Spleen (tissue), 11 donors: ENCODE measurements at regions not wholly inside any gene's neighbourhood (a gene's known extent, or its start where the extent isn't known, plus 50 kb on each side); places are given as distances from the start of the nearest gene placed in this dataset.
A peak's percentile ranks its signal among the peaks of the same experiment; 100 is the strongest.

Experiments used
- DNase-seq: peaks from one replicate; pipeline ENCODE4 v3.0.0-alpha.2; 2020
- H3K27ac ChIP-seq, 8 donors: fragments of 200-600 bp; sonication (generic) in 7 of 8; 1 replicate in 4 of 8; 2 replicates in 4 of 8; pipeline versions ENCODE4 v1.5.0 to v1.8.0; 2016 to 2021; ENCODE audit warnings: inconsistent platforms in 4 of 8, mild to moderate bottlenecking in 4 of 8, moderate library complexity in 1 of 8
- H3K27me3 ChIP-seq, 7 donors: fragments of 200-600 bp; sonication (generic) in 6 of 7; replicated peaks in 1 of 7; 1 replicate in 4 of 7; 2 replicates in 3 of 7; pipeline versions ENCODE4 v1.5.0 to v1.8.0; 2016 to 2021; ENCODE audit warnings: inconsistent platforms in 3 of 7, mild to moderate bottlenecking in 1 of 7
- H3K36me3 ChIP-seq, 6 donors: fragments of 200-600 bp; sonication (generic) in 5 of 6; 1 replicate in 4 of 6; 2 replicates in 2 of 6; pipeline versions ENCODE4 v1.5.0 to v1.8.0; 2016 to 2021; ENCODE audit warnings: inconsistent platforms in 2 of 6
- H3K4me1 ChIP-seq, 6 donors: fragments of 200-600 bp; sonication (generic) in 5 of 6; 1 replicate in 3 of 6; 2 replicates in 3 of 6; pipeline versions ENCODE4 v1.5.0 to v1.8.0; 2016 to 2021; ENCODE audit warnings: inconsistent platforms in 3 of 6
- H3K4me3 ChIP-seq, 8 donors: fragments of 200-600 bp; sonication (generic) in 7 of 8; 1 replicate in 4 of 8; 2 replicates in 4 of 8; pipeline versions ENCODE4 v1.5.0 to v1.8.0; 2016 to 2021; ENCODE audit warnings: inconsistent platforms in 4 of 8, mild to moderate bottlenecking in 4 of 8, moderate library complexity in 2 of 8
- H3K9me3 ChIP-seq, 8 donors: fragments of 200-600 bp; sonication (generic) in 7 of 8; 1 replicate in 4 of 8; 2 replicates in 4 of 8; pipeline versions ENCODE4 v1.5.0 to v1.8.0; 2016 to 2021; ENCODE audit warnings: inconsistent platforms in 4 of 8
- POLR2A ChIP-seq, 3 donors: fragments of 450-650 bp; IDR thresholded peaks; one replicate each; pipeline ENCODE4 v1.5.1; 2017; ENCODE audit warnings: antibody characterized with exemption in 3 of 3, mild to moderate bottlenecking in 1 of 3
- POLR2AphosphoS5 ChIP-seq, 3 donors: sonication (generic); formaldehyde crosslinking; IDR thresholded peaks; one replicate each; pipeline ENCODE4 v1.5.1; 2017; ENCODE audit warnings: antibody characterized with exemption in 3 of 3
- WGBS, 5 donors: extraction: QIAGEN DNeasy Blood & Tissue Kit in 3 of 5; methylation state at CpG; one replicate each; pipeline versions ENCODE4 v1.1.5 to v1.1.7; 2013 to 2018; 5-methylcytosine and 5-hydroxymethylcytosine counted together
- intact Hi-C: fragments of 100-400 bp; cut with DNase I; formaldehyde crosslinking; loops from one replicate; pipeline ENCODE4 v1.15.0; 2023; ENCODE audit warnings: low total_unique reads
- TF ChIP-seq, protein P1 (sequence below), 11 experiments: fragments of 200-600 bp in 7 of 11; fragments of 450-650 bp in 4 of 11; sonication (generic) in 4 of 11; IDR thresholded peaks in 8 of 11; conservative IDR thresholded peaks in 3 of 11; 1 replicate in 7 of 11; 2 replicates in 4 of 11; pipeline versions ENCODE4 v1.4.0 to v1.8.0; 2016 to 2021; ENCODE audit warnings: antibody characterized with exemption in 11 of 11, inconsistent platforms in 4 of 11, mild to moderate bottlenecking in 1 of 11
- donor health status: healthy with polysubstance abuse.
- donor health status: DM: no; HTN: no; CAD: no; lungs with moderate emphysema.
- donor health status: DM: no; HTN: no; CAD: no.
- donor health status: Bipolar disorder and iron deficiency.
- donor health status: healthy.
- donor health status: DM: no; HTN: no; CAD: no.
- donor health status: DM: yes; HTN: yes; CAD: no.

DNA sequence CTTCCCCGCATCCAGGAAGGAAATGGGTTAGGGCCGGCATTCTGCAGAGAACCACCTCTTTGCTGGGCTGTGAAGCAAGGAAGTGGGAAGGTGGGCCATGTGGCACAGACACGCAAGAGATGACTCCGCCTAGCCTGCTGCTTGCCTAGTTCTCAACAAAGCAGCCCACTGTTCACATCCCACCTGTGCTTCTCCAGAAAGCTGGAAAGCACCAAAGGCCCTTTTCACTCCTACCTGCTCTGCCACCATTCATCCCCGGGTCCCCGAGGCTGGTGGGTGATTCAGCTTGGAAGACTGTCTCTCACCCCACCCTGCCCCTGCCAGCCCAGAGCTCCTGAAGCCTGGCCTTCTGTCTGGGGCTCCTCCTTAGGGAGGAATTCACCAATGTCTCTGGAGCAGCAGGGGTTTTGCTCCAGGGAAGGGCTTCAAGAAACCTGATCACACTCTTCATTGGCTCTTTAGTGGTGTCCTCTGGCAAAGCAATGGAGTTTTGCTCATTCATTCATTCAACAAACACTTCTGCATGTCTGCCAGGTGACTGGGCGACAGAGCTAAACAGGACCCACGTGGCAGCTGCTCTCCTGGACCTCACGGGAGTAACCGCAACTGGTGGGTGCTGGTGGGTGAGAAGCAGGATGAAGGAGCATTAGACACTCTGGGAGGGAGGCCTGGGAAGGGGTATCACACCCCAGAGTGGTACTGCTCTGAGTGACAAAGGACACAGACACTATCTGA, 145.4 kb upstream of the TLE3 start:
- H3K4me3 ChIP-seq = no peak overlapping the region
- H3K27me3 ChIP-seq = peaks cover 0 to 33% (median 0%) of the 10 kb centered on the region in 7 donors
- no peak for TF ChIP-seq POLR2AphosphoS5 (IDR thresholded peaks at IDR 0.05)
- TF ChIP-seq, protein P1, sequence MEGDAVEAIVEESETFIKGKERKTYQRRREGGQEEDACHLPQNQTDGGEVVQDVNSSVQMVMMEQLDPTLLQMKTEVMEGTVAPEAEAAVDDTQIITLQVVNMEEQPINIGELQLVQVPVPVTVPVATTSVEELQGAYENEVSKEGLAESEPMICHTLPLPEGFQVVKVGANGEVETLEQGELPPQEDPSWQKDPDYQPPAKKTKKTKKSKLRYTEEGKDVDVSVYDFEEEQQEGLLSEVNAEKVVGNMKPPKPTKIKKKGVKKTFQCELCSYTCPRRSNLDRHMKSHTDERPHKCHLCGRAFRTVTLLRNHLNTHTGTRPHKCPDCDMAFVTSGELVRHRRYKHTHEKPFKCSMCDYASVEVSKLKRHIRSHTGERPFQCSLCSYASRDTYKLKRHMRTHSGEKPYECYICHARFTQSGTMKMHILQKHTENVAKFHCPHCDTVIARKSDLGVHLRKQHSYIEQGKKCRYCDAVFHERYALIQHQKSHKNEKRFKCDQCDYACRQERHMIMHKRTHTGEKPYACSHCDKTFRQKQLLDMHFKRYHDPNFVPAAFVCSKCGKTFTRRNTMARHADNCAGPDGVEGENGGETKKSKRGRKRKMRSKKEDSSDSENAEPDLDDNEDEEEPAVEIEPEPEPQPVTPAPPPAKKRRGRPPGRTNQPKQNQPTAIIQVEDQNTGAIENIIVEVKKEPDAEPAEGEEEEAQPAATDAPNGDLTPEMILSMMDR (IDR thresholded peaks at IDR 0.05 in 8 of 11, conservative IDR thresholded peaks at IDR 0.05 in 3 of 11) = no peak
- no peak for TF ChIP-seq POLR2A (IDR thresholded peaks at IDR 0.05)
- H3K4me1 ChIP-seq = peaks cover 0 to 68% (median 27%) of the 10 kb centered on the region in 6 donors
- peak; percentile 59 for DNase-seq
- no peaks in the 10 kb centered on the region for H3K36me3 ChIP-seq
- intact Hi-C loops = no loop called here
- no peaks in the 10 kb centered on the region for H3K9me3 ChIP-seq
- WGBS, 5 donors = 64 to 76% (median 70%) methylated on average over 9 to 10 of the region's 10 CpGs
- no peak overlapping the region for H3K27ac ChIP-seq

DNA sequence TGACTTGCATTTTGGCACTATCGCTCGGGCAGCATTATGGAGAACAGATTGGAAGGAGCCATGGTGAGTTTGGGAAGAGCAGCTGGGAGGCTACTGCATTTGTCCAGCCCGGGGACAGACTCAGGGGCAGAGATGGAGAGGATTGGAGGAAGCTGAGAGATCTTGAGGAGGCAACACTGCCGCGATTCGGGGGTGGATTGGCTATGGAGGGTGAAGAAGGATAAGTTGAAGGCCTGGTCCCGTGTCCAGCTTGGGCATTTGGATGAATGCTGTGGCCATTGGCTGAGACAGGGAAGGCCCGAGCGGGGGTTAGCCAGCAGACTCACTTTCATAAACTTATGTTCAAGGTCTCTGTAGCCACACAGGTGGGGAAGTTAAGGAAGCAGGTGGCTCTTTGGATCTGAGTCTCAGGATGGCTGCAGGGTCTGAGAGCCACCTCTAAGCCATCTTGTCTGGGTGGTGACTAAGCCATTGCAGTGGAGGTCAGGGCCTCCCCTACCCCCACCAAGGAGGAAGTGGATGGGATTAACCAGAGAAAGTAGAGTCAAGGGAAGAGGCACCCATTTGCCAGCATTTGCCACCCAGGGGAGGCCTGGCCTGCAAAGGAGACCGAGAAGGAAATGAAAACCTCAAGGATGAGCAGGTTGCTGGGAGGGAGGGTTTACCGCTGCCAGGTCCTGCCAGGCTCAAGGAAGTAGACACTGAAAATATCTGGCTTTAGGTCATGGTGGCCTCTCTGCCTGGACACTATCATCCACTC, 144.0 kb upstream of the TLE3 start:
- H3K36me3 ChIP-seq = no peaks in the 10 kb centered on the region
- no peak for TF ChIP-seq POLR2A (IDR thresholded peaks at IDR 0.05)
- TF ChIP-seq, protein P1 (IDR thresholded peaks at IDR 0.05 in 8 of 11, conservative IDR thresholded peaks at IDR 0.05 in 3 of 11) = no peak
- no peak for TF ChIP-seq POLR2AphosphoS5 (IDR thresholded peaks at IDR 0.05)
- 87 to 92% (median 90%) methylated on average over 11 of the region's 11 CpGs for WGBS, 5 donors
- H3K27ac ChIP-seq = no peak overlapping the region
- intact Hi-C loops = no loop called here
- peak; percentile 54 for DNase-seq
- peaks cover 0 to 24% (median 0%) of the 10 kb centered on the region in 7 donors for H3K27me3 ChIP-seq
- H3K9me3 ChIP-seq = no peaks in the 10 kb centered on the region
- H3K4me1 ChIP-seq = peaks cover 0 to 55% (median 15%) of the 10 kb centered on the region in 6 donors
- no peak overlapping the region for H3K4me3 ChIP-seq

DNA sequence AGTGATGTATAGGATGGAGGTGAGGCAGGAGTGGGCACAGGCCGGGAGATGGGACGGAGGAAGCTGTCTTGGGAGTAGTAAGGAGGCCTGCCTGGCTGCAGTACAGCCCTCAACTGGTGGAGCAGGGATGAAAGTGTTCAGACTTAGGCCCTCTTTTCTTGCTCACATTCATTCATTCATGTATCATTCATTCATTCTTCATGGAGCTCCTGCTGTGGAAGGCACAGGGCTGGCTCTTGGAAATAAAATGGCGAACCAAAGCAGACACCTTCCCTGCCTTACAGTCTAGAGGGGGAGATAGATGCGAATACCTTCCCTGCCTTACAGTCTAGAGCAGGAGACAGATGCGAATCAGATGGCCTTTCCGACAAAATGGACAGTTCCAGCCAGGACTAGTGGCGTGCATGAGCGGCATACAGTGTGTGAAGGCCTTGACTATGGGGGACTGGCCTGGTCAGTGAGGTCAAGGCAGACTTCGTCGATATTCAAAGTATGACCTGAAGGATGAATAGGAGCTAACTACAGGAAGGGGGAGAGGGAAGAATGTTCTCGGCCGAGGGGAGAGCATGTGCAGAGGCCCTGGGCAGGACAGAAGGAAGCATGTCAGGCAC, 143.2 kb upstream of the TLE3 start:
- no peak overlapping the region for H3K4me3 ChIP-seq
- H3K9me3 ChIP-seq = no peaks in the 10 kb centered on the region
- peaks cover 0 to 24% (median 0%) of the 10 kb centered on the region in 7 donors for H3K27me3 ChIP-seq
- H3K27ac ChIP-seq = no peak overlapping the region
- intact Hi-C loops = no loop called here
- DNase-seq = peak; percentile 33
- no peaks in the 10 kb centered on the region for H3K36me3 ChIP-seq
- peaks cover 0 to 55% (median 10%) of the 10 kb centered on the region in 6 donors for H3K4me1 ChIP-seq
- TF ChIP-seq POLR2AphosphoS5 (IDR thresholded peaks at IDR 0.05) = no peak
- TF ChIP-seq, protein P1 (IDR thresholded peaks at IDR 0.05 in 8 of 11, conservative IDR thresholded peaks at IDR 0.05 in 3 of 11) = no peak
- TF ChIP-seq POLR2A (IDR thresholded peaks at IDR 0.05) = no peak
- WGBS, 5 donors = 93 to 97% (median 95%) methylated on average over 12 of the region's 12 CpGs
